Epithelial cell of proximal tubule (primary cell): ENCODE measurements at regions not wholly inside any gene's neighbourhood (a gene's known extent, or its start where the extent isn't known, plus 50 kb on each side); places are given as distances from the start of the nearest gene placed in this dataset.

ENCODE experiments used
- DNase-seq: peaks from one replicate; pipeline ENCODE4 v3.0.0-alpha.2; 2011; ENCODE audit warnings: low read depth
- H3K4me3 ChIP-seq: 2 replicates; pipeline ENCODE4 v1.5.1; 2011; ENCODE audit warnings: low read depth, mild to moderate bottlenecking, low read length
- CTCF ChIP-seq: conservative IDR thresholded peaks from 2 replicates; pipeline ENCODE4 v1.5.1; 2012; ENCODE audit warnings: low read depth, mild to moderate bottlenecking, low read length

- DNase-seq, result no peak
- peak; percentile 55 for TF ChIP-seq CTCF
- no peak overlapping the region for H3K4me3 ChIP-seq
Measured at GRCh38 chr5:89729623-89730301, 679.8 kb downstream of the CETN3 start.

GRCh38 chr5:89728750-89729149 lies 680.8 kb downstream of the CETN3 start:
- no peak for TF ChIP-seq CTCF
- no peak for DNase-seq
- no peak overlapping the region for H3K4me3 ChIP-seq

GRCh38 chr5:89728134-89728533 lies 681.4 kb downstream of the CETN3 start:
- no peak for TF ChIP-seq CTCF
- H3K4me3 ChIP-seq, result no peak overlapping the region
- DNase-seq, result no peak

- no peak for DNase-seq
- no peak for TF ChIP-seq CTCF
- H3K4me3 ChIP-seq, result no peak overlapping the region
Measured at GRCh38 chr5:89724379-89725095, 685.0 kb downstream of the CETN3 start.

GRCh38 chr5:89723907-89724306 lies 685.6 kb downstream of the CETN3 start:
- H3K4me3 ChIP-seq, result no peak overlapping the region
- TF ChIP-seq CTCF, result no peak
- no peak for DNase-seq

GRCh38 chr5:89722538-89722937 lies 687.0 kb downstream of the CETN3 start:
- no peak for TF ChIP-seq CTCF
- H3K4me3 ChIP-seq, result no peak overlapping the region
- DNase-seq, result no peak

GRCh38 chr5:89721931-89722330 lies 687.6 kb downstream of the CETN3 start:
- DNase-seq, result no peak
- no peak for TF ChIP-seq CTCF

More at GRCh38 chr5:89721931-89722330, 687.6 kb downstream of the CETN3 start:
- H3K4me3 ChIP-seq, result no peak overlapping the region
